ENCODE measurements at regions not wholly inside any gene's neighbourhood (a gene's known extent, or its start where the extent isn't known, plus 50 kb on each side); places are given as distances from the start of the nearest gene placed in this dataset.
A peak's percentile ranks its signal among the peaks of the same experiment; 100 is the strongest.

GRCh38 chr18:10230072-10230471, 224.4 kb upstream of the APCDD1 start:
- peak; percentile 17 for DNase-seq

GRCh38 chr18:10231220-10231619, 223.2 kb upstream of the APCDD1 start:
- DNase-seq = no peak

- DNase-seq = no peak
These were observed 222.4 kb upstream of the APCDD1 start for GRCh38 chr18:10232062-10232461.

- no peak for DNase-seq
These were observed 221.2 kb upstream of the APCDD1 start for GRCh38 chr18:10233082-10233875.

GRCh38 chr18:10234281-10234680, 220.2 kb upstream of the APCDD1 start:
- no peak for DNase-seq

DNA sequence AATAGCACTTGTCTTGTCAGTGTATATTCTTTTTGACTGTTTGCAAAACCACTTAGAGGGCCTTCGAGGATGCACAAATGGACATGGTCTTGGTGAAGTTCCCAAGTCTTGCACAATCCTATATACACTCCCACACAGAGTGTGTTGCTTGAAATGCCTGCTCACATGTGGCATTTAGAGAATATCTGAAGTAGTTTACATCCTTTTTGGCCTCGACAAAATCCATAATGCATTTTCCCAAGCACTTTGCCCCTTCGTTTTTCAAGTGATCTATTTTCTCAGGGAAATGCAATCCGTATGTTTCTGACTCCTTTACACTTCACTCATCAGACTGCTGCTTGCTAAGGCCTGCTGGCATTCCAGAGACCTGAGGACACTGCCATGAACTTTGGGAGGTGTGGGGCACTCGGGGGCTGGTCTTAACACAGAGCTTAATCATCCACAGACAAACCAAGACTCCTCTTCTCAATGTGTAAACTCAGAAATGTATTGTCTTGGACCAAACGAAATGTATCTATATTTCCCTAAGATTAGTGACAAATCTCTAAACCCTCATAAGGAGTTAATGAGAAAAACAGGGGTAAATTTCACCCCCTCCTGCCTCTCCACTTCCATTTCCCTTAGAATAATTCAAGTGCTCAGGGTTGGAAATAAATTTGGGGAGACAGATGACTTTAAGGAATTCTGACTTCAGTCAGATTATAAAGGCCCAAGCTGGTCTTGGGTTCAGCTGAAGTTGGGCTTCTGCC, 219.3 kb upstream of the APCDD1 start:
- DNase-seq = no peak

DNA sequence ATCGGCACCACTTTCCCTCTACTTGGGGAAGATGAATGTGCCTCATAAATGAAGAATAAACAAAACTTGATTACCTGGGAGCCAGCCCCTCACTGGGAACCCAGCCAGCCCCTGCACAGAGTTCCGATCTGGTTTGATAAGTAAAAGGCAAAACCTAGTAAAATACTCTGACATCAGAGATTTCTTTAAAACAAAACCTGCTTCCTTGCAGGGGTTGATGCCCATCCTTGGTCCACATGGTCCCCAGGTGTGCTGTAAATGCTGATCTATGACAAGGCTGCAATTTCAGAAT, 218.8 kb upstream of the APCDD1 start:
- DNase-seq = no peak

GRCh38 chr18:10239103-10239502, 215.3 kb upstream of the APCDD1 start:
- DNase-seq = no peak

- DNase-seq = no peak
These were observed 214.3 kb upstream of the APCDD1 start for GRCh38 chr18:10239991-10240634.

DNA sequence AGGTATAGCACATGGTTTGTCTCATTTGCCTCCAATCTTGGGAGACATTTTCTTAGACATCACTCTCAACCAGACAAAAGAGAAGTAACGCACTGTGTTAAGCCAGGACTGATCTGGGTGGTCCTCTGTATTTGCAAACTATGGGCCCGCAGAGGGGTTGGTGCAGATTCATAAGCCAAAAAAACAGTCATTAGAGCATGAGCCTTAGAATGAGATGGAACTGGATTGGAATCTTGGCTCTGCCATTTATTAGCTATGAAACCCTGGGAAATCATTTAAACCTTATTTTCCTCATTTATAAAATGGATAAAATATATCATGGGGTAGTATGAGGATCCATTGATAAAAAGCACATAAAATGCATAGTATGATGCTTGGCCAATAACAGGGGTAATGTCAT, 213.5 kb upstream of the APCDD1 start:
- DNase-seq = no peak

- no peak for DNase-seq
These were observed 212.9 kb upstream of the APCDD1 start for GRCh38 chr18:10241579-10241978.

GRCh38 chr18:10242936-10243680, 211.3 kb upstream of the APCDD1 start:
- peak; percentile 80 for DNase-seq

GRCh38 chr18:10244341-10244740, 210.1 kb upstream of the APCDD1 start:
- no peak for DNase-seq

DNA sequence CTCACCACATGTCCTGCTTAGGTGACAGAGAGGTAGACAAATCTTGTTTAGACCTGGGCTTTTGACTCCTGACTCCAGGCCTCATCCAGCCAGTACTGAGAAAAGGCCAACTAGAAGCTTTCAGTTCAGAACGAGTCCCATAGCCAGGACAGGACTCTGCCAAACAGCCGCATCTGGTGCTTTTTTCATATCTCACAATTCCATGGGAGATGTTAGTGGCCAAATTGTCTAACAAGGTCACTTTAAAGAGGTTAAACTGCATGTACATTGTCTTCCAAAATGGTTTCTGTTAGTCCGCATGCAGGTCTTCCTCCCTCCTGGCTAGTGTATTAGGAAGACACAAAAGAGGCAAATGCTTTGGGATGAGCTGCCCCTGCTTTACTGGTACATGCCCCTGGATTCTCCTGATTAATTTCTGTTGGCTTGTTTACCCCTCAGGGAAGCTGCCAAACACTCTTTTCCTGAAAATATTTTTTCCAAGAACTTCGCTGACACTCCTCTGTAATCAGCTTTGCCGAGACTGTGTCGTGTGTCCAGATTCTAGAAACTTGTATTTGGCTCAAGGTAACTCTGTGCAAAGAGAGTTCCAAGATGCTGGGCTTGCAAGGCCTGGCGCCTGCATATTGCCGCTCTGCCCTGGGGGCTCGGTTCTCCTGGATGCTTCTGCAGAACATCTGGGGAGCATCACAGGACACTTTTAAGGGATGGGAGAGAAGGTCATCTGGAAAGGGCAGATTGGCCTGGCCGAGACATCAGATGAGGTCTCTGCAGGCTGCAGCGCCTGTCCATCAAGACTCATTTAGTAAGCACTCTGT, 209.2 kb upstream of the APCDD1 start:
- DNase-seq = no peak

GRCh38 chr18:10245846-10246175, 208.6 kb upstream of the APCDD1 start:
- DNase-seq = no peak

- no peak for DNase-seq
These were observed 207.3 kb upstream of the APCDD1 start for GRCh38 chr18:10247021-10247741.

GRCh38 chr18:10247742-10248082, 206.7 kb upstream of the APCDD1 start:
- no peak for DNase-seq

DNA sequence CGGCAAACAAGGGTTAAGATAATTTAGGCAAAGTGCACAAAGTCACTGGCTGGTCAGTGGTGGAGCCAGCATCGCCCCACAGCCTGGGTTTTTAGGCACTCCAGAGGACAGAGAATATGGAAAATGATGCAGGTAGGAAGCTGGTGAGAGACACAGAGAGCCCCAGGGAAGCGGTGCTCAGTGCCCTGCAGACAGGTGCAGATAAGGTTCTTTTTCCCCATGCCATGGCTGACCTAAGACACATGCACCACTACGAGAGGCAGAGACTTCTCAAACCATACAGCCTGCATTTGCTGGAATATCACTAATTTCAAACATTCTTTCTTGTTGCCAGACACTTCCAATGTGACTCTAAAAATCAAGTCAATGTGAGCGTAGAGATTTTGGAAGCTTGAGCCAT, 205.7 kb upstream of the APCDD1 start:
- DNase-seq = no peak

DNA sequence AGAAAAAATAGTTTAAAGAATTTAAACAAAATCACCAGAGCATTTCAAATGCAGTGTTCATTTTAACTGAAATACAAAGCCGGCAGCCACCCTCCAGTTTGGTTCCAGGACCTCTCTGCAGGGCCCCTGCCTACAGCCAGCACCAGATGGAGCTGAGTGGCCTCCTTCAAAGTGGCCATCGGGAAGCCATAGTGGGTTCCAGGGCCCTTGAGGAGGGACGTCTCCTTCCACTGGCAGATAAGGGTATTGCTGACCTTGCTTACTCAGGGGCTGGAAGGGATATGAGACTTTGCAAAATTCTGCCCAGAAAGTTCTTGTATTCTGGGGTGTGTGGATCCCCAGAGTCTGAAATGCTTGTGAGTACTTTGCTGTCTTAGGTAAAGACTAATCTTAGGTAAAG, 205.2 kb upstream of the APCDD1 start:
- peak; percentile 48 for DNase-seq

DNA sequence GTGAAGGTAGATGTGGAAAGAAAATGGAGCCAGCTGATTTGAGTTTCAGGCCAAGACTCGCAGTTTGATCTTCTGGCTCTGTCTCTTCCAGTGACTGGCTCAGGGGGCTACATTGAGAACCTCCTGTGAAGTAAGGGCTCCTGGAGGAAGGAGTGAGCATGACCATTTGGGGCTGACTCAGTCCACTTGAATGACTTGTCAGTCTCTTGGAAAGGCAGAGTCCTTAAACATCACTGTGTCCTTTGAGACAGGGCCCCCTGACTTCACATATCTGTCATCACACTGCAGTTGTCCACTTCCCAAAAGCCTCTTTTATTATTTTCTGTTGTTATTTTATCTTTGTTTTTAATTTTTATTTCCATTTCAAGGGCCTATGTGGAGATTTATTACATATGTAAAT, 204.6 kb upstream of the APCDD1 start:
- DNase-seq = no peak

DNA sequence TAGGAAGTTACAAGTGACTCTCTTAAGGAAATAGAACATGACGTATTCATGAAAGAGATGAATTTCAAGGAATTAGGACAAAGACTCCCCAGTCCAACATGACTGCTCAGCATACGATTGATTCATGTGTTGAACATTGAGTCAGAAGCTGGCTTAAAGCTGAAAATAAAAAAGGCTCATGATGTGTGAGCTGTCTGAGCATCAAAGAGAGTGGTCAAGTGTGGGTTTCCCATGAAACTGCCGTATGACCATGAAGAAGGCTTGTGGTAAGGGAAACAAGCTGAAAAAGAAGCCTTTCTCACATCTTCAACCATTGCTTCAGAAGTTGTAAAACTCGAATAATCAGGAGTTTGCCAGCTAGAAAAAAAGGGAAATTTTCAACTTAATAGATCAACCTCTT, 201.9 kb upstream of the APCDD1 start:
- no peak for DNase-seq

Data from NCI-H82 (cell line).